ENCODE measurements at regions not wholly inside any gene's neighbourhood (a gene's known extent, or its start where the extent isn't known, plus 50 kb on each side); places are given as distances from the start of the nearest gene placed in this dataset.

DNA sequence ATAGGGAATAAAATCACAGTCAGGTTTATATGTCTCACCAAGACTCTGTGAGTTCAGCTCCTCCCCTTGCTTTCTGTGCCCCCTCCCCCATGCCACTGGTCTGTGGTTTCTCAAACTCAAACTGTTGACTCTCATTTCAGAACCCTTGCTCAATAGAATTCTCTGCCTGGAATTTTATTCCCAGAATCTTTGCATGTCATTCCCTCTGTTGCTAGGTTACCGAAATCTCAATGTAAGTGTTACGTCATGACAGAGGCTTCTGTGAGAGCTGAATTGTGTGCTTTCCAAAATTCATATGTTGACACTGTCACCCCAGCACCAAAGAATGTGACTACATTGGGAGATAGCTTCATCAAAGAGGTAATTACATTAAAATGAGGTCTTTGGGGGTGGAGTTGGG, 1938.8 kb downstream of the TP53TG3F start:
- H2AFZ ChIP-seq (ENCODE audit: low read length) = no peak overlapping the region
- no peak overlapping the region for H3K9ac ChIP-seq (ENCODE audit: extremely low read depth, insufficient read length, low read length)
- no peaks in the 10 kb centered on the region; the same call in 1 of the 2 replicates for H3K27me3 ChIP-seq (ENCODE audit: insufficient read depth, low read length)
- H3K23ac ChIP-seq (ENCODE audit: insufficient read length, low read depth, low read length) = no peak overlapping the region
- no peak overlapping the region for H2BK5ac ChIP-seq (ENCODE audit: insufficient read length, low read length)
- H3K27ac Mint-ChIP-seq = no peak overlapping the region
- H2BK20ac ChIP-seq (ENCODE audit: low read depth, low read length, poor library complexity, severe bottlenecking) = no peak overlapping the region
- no peak for DNase-seq
- no peaks in the 10 kb centered on the region; the same call in 1 of the 2 replicates for H3K27me3 Mint-ChIP-seq (ENCODE audit: low read depth)
- H3K27ac ChIP-seq (ENCODE audit: insufficient read length, low read depth, low read length) = no peak overlapping the region
- H3K14ac ChIP-seq (ENCODE audit: insufficient read depth, low read length) = no peak overlapping the region
- H2AK5ac ChIP-seq (ENCODE audit: insufficient read length, low read length) = no peak overlapping the region
- no peak overlapping the region for H3K4me3 Mint-ChIP-seq
- H3K23me2 ChIP-seq (ENCODE audit: insufficient read length, low read depth, low read length, poor library complexity, severe bottlenecking) = peaks cover 3% of the 10 kb centered on the region
- no peaks in the 10 kb centered on the region for H3K79me1 ChIP-seq (ENCODE audit: insufficient read depth, low read depth, low read length, poor library complexity, severe bottlenecking)
- no peak overlapping the region for H3K18ac ChIP-seq (ENCODE audit: insufficient read length, low read depth, low read length)
- H3K4ac ChIP-seq (ENCODE audit: low read depth, low read length) = no peak overlapping the region
- TF ChIP-seq, protein P1, sequence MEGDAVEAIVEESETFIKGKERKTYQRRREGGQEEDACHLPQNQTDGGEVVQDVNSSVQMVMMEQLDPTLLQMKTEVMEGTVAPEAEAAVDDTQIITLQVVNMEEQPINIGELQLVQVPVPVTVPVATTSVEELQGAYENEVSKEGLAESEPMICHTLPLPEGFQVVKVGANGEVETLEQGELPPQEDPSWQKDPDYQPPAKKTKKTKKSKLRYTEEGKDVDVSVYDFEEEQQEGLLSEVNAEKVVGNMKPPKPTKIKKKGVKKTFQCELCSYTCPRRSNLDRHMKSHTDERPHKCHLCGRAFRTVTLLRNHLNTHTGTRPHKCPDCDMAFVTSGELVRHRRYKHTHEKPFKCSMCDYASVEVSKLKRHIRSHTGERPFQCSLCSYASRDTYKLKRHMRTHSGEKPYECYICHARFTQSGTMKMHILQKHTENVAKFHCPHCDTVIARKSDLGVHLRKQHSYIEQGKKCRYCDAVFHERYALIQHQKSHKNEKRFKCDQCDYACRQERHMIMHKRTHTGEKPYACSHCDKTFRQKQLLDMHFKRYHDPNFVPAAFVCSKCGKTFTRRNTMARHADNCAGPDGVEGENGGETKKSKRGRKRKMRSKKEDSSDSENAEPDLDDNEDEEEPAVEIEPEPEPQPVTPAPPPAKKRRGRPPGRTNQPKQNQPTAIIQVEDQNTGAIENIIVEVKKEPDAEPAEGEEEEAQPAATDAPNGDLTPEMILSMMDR (conservative IDR thresholded peaks at IDR 0.05) = no peak
- H2BK12ac ChIP-seq (ENCODE audit: insufficient read length, low read depth, low read length) = no peak overlapping the region
- H3K56ac ChIP-seq (ENCODE audit: insufficient read length, low read depth, low read length) = no peak overlapping the region
- peaks cover 88 to 94% of the 10 kb centered on the region in 2 experiments for H3K9me3 Mint-ChIP-seq
- no peak overlapping the region for H2BK15ac ChIP-seq (ENCODE audit: low read depth, low read length)
- no peaks in the 10 kb centered on the region for H3K4me1 ChIP-seq (ENCODE audit: insufficient read depth, low read length)
- H3K79me2 ChIP-seq (ENCODE audit: insufficient read depth, low read length) = no peaks in the 10 kb centered on the region
- H3K4me1 Mint-ChIP-seq = no peaks in the 10 kb centered on the region
- H4K91ac ChIP-seq (ENCODE audit: insufficient read length, low read depth, low read length) = no peak overlapping the region
- no peak overlapping the region for H3K4me2 ChIP-seq (ENCODE audit: insufficient read depth, insufficient read length, low read length)
- H4K20me1 ChIP-seq (ENCODE audit: control insufficient read depth, insufficient read depth, insufficient read length) = no peaks in the 10 kb centered on the region
- no CpG with 5 or more reads among the region's 2 CpGs for WGBS (ENCODE audit: extremely low coverage, insufficient read length, low lambda C conversion rate)
- H3K36me3 Mint-ChIP-seq (ENCODE audit: insufficient read depth in 1 of 3, low read depth in 3 of 3) = peaks cover 6 to 34% (median 13%) of the 10 kb centered on the region in 3 experiments; a peak in 6 of 7 replicates
- peaks cover 94% of the 10 kb centered on the region for H3K9me3 ChIP-seq (ENCODE audit: control insufficient read depth, low read depth, low read length)
- H4K8ac ChIP-seq (replicated peaks; ENCODE audit: insufficient read length, low read depth, low read length) = no peak overlapping the region
- no peak overlapping the region for H3T11ph ChIP-seq (ENCODE audit: low read length)
- H2BK120ac ChIP-seq (ENCODE audit: low read depth, low read length, poor library complexity, severe bottlenecking) = no peak overlapping the region
- H4K5ac ChIP-seq (ENCODE audit: insufficient read length, low read depth, low read length) = no peak overlapping the region

Data from H9 (cell line).